ENCODE measurements at regions not wholly inside any gene's neighbourhood (a gene's known extent, or its start where the extent isn't known, plus 50 kb on each side); places are given as distances from the start of the nearest gene placed in this dataset.

DNA sequence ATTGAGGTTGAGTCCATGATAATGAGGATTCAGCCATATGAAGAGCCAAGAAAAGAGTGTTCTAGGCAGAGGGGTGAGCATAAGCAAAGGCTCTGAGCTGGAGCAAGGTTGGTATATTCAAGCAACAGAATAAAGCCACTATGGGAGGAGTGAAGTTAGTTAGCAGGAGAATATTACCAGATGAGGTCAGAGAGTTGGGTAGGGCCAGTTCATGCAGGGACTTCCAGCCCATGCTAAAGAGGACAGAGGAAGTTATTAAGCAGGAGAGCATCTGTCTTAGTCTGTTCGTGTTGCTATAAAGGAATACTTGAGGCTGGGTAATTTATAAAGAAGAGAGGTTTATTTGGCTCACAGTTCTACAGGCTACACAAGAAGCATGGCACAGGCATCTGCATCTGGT is 57.1 kb upstream of the ATG10 start:
- H3K27ac Mint-ChIP-seq: no peak overlapping the region
- H3K36me3 Mint-ChIP-seq: no peaks in the 10 kb centered on the region
- H3K4me3 Mint-ChIP-seq: no peak overlapping the region
- H3K9me3 Mint-ChIP-seq: no peaks in the 10 kb centered on the region
- H3K27me3 Mint-ChIP-seq: no peaks in the 10 kb centered on the region
- DNase-seq: no peak
- H3K4me1 Mint-ChIP-seq: peaks cover 4% of the 10 kb centered on the region

DNA sequence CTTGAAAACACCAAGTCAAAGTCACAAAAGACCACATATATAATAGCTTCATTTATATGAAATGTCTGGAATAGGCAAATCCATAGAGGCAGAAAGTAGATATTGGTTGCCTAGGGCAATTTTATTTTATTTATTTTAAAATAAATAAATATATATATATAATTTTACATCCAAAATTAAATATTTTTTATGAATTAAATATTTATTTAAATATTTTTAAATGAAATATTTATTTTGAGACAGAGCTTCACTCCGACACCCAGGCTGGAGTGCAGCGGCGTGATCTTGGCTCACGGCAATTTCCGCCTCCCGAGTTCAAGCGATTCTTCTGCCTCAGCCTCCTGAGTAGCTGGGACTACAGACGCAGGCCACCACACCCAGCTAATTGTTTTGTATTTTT is 58.9 kb upstream of the ATG10 start:
- no peak overlapping the region for H3K4me3 Mint-ChIP-seq
- no peaks in the 10 kb centered on the region for H3K36me3 Mint-ChIP-seq
- no peak for DNase-seq
- H3K27ac Mint-ChIP-seq: no peak overlapping the region
- no peaks in the 10 kb centered on the region for H3K27me3 Mint-ChIP-seq
- no peaks in the 10 kb centered on the region for H3K9me3 Mint-ChIP-seq
- peaks cover 5% of the 10 kb centered on the region for H3K4me1 Mint-ChIP-seq

DNA sequence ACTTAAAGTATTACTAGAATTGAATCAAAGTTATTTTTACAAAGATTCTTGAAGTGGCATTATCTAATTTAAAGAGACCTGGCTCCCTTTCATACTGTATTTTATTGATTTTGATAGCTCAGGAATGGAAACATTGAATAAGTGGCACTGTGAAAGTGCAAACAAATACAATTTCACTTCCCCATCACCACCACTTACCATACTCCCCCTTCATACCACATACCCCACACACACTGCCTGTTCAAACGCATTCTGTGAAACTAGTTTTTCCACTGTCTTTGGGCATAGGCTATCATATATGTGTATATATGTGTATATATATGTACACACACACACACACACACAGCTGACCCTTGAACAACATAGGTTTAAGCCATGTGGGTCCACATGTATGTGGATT is 62.1 kb upstream of the ATG10 start:
- Mint-ChIP-seq H3K4me3 (no peak overlapping the region), H3K27ac (no peak overlapping the region), H3K36me3 (no peaks in the 10 kb centered on the region), H3K4me1 (peaks cover 5% of the 10 kb centered on the region), H3K27me3 (no peaks in the 10 kb centered on the region), H3K9me3 (no peaks in the 10 kb centered on the region)
- DNase-seq: no peak

DNA sequence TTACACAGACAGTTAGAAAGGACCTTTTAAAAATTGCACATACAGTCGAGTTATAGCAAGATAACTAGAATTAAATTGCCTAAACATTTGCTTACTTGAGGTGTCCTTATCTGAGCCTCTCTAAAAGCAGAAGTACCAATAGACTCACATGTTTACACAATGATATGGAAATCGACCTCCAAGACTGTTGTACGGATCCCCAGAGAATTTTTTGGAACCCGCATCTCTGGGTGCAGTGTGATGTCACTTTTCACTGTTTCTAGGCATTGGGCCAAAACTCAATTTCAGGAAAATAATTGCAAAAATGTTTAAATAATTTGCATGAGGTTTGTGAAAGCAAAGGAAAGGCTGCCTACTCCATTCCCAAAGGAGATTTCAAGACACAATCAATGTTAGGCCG is 63.1 kb upstream of the ATG10 start:
- no peak overlapping the region for H3K27ac Mint-ChIP-seq
- H3K36me3 Mint-ChIP-seq: no peaks in the 10 kb centered on the region
- DNase-seq: no peak
- H3K4me1 Mint-ChIP-seq: peaks cover 5% of the 10 kb centered on the region
- no peak overlapping the region for H3K4me3 Mint-ChIP-seq
- no peaks in the 10 kb centered on the region for H3K9me3 Mint-ChIP-seq
- no peaks in the 10 kb centered on the region for H3K27me3 Mint-ChIP-seq

DNA sequence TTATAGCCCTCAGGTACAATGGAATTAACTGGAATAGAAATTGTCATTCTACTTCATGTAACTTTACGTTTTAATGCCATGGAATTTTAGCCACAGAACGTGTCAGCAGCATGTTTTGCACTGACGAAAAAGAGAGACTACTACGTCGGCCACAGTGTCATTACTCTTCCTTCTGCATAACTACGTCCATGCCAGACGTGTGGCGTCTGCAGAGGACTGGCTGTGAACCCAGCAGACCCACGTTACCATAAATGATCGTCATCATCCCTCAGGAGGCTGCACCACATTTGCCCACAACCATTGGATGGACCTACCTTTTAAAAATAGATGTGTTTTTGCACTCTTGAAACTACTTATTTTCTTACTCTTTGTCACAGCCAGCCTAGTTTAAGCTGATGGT is 63.8 kb upstream of the ATG10 start:
- DNase-seq: no peak
- Mint-ChIP-seq H3K36me3 (no peaks in the 10 kb centered on the region), H3K4me1 (peaks cover 5% of the 10 kb centered on the region), H3K9me3 (no peaks in the 10 kb centered on the region), H3K27ac (no peak overlapping the region), H3K27me3 (no peaks in the 10 kb centered on the region), H3K4me3 (no peak overlapping the region)

DNA sequence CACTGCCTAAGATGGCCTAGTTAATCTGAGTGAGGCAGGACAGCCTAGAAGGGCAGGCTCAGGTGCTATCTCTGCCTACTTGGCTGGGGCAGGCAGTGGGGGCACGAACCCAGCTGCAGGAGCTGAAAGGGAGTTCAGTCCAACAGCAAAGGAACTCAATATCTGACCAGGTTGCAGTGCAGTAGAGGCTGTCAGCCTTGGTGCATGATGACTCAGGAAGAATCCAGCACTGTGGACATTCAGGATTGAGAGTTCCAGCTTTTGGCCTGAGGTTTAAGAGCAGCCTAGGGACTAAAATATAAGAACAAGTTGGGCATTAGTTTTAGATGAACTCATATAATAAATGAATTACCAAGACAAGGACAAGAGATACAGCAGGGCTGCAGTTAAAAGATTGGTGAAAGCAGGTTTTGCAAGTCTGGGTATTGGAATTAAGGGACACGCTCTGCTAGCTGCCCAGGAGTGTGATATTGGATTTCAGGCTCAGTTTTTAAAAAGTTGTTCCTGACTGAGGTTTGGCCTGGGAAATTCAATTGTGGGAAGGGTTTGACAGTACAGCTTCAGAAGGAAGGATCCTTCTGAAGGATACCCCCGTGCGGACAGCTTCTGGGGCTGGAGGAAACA is 64.7 kb upstream of the ATG10 start:
- H3K36me3 Mint-ChIP-seq: no peaks in the 10 kb centered on the region
- no peaks in the 10 kb centered on the region for H3K27me3 Mint-ChIP-seq
- H3K9me3 Mint-ChIP-seq: no peaks in the 10 kb centered on the region
- no peak overlapping the region for H3K27ac Mint-ChIP-seq
- no peak for DNase-seq
- peaks cover 5% of the 10 kb centered on the region for H3K4me1 Mint-ChIP-seq
- H3K4me3 Mint-ChIP-seq: no peak overlapping the region

DNA sequence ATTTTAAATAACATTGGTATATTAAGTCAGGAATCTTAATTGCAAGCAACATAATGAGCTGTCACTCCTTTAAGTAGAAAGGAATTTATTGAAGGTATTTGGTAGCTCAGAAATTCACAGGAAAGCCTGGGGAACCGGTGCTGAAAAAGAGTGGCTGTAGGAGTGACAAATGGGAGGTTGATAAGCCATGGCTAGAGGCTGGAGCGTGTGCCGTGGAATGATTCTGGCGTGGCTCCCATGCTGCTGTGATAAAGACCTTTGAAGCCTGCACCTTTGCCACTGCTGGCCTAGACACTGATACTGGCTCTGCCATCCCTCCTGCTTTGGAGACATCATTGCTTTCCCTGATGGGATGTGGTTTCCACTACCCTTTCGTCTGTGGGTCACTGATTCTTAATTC is 65.7 kb upstream of the ATG10 start:
- Mint-ChIP-seq H3K4me3 (no peak overlapping the region), H3K9me3 (peaks cover 6% of the 10 kb centered on the region), H3K27me3 (no peaks in the 10 kb centered on the region), H3K36me3 (no peaks in the 10 kb centered on the region), H3K27ac (no peak overlapping the region), H3K4me1 (peaks cover 5% of the 10 kb centered on the region)
- no peak for DNase-seq

DNA sequence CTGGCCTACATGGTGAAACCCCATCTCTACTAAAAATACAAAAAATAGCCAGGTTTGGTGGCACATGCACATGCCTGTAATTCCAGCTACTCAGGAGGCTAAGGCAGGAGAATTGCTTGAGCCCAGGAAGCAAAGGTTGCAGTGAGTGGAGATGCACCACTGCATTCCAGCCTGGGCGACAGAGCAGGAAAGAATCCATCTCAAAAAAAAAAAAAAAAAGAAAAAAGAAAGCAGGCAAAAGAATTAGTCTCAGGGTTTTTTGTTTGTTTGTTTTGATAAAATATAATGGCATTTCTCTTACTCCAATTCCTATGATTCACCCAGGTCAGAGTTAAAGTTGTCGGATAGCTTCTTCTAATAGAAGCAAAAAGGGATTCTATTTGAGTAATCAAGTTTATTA is 67.0 kb upstream of the ATG10 start:
- Mint-ChIP-seq H3K4me1 (peaks cover 3% of the 10 kb centered on the region), H3K27ac (no peak overlapping the region), H3K27me3 (no peaks in the 10 kb centered on the region), H3K36me3 (peaks cover 1% of the 10 kb centered on the region), H3K4me3 (no peak overlapping the region), H3K9me3 (peaks cover 11% of the 10 kb centered on the region)
- DNase-seq: no peak

DNA sequence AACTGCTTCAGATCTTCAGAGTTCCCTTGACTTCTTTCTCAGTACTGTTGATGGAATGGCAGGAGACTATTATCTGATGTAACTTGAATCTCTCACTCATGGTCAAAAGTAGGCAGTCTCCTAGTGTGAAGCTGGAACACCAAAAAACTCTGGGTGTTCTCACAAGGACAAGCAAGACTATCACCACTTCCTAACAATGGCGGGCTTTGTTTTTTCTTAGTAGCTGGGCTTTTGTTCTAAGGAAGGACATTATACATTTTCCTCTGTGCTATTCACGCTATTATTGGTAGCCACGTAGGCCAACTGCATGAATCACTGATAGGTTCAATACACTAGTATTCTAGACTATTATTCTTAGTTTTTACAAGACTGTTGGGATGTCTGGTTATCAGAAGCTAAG is 67.7 kb upstream of the ATG10 start:
- H3K36me3 Mint-ChIP-seq: peaks cover 1% of the 10 kb centered on the region
- no peak for DNase-seq
- no peak overlapping the region for H3K27ac Mint-ChIP-seq
- H3K9me3 Mint-ChIP-seq: peaks cover 12% of the 10 kb centered on the region
- H3K4me1 Mint-ChIP-seq: no peaks in the 10 kb centered on the region
- no peaks in the 10 kb centered on the region for H3K27me3 Mint-ChIP-seq
- H3K4me3 Mint-ChIP-seq: no peak overlapping the region

DNA sequence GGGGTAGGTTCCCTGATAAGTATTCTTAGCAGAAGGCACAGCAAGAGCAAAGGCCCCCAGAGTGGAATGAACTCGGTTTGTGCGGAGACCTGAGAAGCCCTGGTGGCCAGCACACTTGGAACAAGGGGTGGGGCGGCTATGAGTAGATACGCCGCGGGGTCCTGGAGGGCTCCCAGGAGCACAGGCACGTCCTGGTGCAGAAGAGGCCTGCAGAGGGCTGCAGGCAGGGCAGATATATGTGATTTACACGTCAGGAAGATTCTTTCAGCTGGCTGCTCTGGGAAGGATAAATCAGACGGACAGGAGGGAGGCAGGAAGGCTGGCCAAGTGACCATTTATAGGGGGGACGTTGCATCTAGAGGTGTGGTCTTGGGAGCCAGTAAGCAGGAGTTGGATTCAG is 70.2 kb upstream of the ATG10 start:
- Mint-ChIP-seq H3K9me3 (peaks cover 12% of the 10 kb centered on the region), H3K4me3 (no peak overlapping the region), H3K27ac (no peak overlapping the region), H3K27me3 (no peaks in the 10 kb centered on the region), H3K36me3 (peaks cover 1% of the 10 kb centered on the region), H3K4me1 (no peaks in the 10 kb centered on the region)
- no peak for DNase-seq

DNA sequence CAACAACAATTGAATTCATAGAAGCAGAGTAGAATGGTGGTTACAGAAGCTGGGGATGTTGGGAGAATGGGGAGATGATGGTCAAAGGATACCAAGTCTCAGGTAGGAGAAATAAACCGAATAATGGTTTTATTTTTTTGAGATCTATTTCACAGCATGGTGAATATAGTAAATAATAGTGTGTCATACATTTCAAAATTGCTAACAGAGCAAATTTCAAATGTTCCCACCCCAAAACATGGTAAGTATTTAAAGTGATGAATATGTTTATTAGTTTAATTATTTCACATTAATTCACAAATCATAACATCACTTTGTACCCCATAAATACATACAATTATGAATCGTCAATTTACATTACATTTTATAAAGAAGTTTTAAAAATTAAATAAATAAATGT is 72.7 kb upstream of the ATG10 start:
- Mint-ChIP-seq H3K36me3 (peaks cover 1% of the 10 kb centered on the region), H3K9me3 (peaks cover 12% of the 10 kb centered on the region), H3K27ac (no peak overlapping the region), H3K4me1 (no peaks in the 10 kb centered on the region), H3K4me3 (no peak overlapping the region), H3K27me3 (no peaks in the 10 kb centered on the region)
- DNase-seq: no peak

DNA sequence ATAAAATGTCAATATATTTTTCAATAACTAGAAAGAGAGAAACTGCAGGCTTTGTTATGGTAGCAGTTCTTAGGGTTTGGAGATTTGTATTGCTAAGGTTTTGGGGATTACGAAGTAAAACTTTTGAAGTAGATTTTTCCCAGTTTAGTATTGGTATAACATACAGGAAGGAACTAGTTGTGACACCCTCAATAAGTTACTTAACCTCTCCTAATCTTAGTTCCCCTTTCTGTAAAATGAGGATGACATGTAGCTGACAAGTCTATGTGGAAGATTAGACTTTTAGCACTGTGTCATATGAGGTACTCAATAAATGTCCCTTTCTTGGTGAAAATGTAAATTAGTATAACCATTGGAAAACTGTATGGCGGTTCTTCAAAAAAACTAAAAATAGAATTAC is 73.4 kb upstream of the ATG10 start:
- Mint-ChIP-seq H3K4me3 (no peak overlapping the region), H3K36me3 (peaks cover 1% of the 10 kb centered on the region), H3K27ac (no peak overlapping the region), H3K4me1 (no peaks in the 10 kb centered on the region), H3K27me3 (no peaks in the 10 kb centered on the region), H3K9me3 (peaks cover 12% of the 10 kb centered on the region)
- DNase-seq: no peak

DNA sequence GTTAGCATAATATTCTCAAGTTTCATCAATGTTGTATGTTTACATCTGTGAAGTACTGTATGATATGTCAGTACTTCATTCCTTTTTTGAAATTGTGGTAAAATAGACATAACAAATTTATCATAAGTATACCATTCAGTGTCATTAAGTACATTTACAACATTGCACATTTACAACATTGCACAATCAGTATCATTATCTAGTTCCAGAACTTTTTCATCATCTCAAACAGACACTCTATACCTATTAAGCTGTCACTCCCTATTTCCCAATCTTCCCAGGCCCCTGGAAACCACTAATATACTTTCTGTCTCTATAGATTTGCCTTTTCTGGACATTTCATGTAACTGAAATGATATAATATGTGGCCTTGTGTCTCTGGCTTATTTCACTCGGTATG is 75.1 kb upstream of the ATG10 start:
- H3K9me3 Mint-ChIP-seq: peaks cover 11% of the 10 kb centered on the region
- no peak overlapping the region for H3K27ac Mint-ChIP-seq
- no peak overlapping the region for H3K4me3 Mint-ChIP-seq
- no peak for DNase-seq
- H3K4me1 Mint-ChIP-seq: no peaks in the 10 kb centered on the region
- no peaks in the 10 kb centered on the region for H3K27me3 Mint-ChIP-seq
- H3K36me3 Mint-ChIP-seq: peaks cover 1% of the 10 kb centered on the region

DNA sequence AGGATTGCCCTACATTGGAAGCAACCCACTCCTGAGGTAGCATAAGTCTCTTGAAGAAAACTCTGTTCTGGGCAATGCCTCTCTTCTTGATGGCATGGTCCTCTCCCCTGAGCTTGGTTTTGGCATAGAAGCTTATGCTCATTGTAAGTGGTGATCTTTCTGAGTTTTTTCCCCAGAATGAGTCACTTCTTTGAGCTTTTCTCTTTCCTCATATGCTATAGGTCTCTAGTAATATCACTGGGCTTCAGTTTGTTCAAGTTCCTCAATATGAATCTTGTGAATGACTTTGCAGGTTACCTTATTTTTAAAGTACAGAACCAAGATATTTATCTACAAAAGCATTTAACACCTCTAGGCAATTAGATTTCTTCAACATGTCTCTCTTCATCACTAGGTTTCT is 76.5 kb upstream of the ATG10 start:
- Mint-ChIP-seq H3K9me3 (peaks cover 7% of the 10 kb centered on the region), H3K27ac (no peak overlapping the region), H3K4me1 (no peaks in the 10 kb centered on the region), H3K27me3 (no peaks in the 10 kb centered on the region), H3K36me3 (peaks cover 3% of the 10 kb centered on the region), H3K4me3 (no peak overlapping the region)
- no peak for DNase-seq

DNA sequence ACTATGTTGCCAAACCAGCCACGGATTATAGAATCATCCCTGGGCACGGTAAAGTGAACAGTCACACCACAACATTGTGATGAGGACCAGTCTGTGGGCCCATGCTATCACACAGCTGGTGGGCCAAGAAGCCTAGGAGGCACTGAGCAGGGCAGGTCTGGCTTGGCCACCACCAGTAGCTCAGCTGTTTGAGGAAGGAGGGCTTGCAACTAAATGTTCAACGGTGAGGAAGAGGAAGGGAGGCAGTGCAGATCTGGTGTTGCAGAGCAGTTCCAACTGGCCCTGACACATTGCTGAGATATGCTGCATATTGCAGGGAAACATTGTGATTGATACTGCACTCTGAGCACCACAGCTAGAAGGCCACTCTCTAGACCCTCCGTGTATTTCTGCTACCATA is 77.9 kb upstream of the ATG10 start:
- H3K4me3 Mint-ChIP-seq: no peak overlapping the region
- H3K4me1 Mint-ChIP-seq: no peaks in the 10 kb centered on the region
- H3K36me3 Mint-ChIP-seq: peaks cover 2% of the 10 kb centered on the region
- H3K9me3 Mint-ChIP-seq: peaks cover 5% of the 10 kb centered on the region
- DNase-seq: no peak
- no peak overlapping the region for H3K27ac Mint-ChIP-seq
- no peaks in the 10 kb centered on the region for H3K27me3 Mint-ChIP-seq

DNA sequence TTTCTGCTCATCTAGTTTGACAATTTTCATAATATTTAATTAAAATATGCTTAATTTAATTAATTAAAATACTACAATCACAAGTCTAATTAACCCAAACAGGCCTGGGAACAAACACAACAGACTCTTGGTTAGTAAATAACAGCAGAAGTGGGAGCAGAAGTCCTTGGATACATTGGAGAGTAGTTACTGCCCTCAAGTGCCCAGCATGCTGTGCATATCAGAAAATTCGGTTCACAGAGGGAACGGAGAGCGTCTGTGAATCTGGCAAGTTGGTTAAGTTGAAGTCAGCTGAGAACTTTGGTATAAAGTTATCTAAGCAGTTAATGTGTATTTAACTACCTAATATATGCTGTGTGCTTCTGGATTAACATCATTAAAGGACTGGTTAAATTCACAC is 87.0 kb upstream of the ATG10 start:
- H3K4me3 Mint-ChIP-seq: no peak overlapping the region
- no peaks in the 10 kb centered on the region for H3K27me3 Mint-ChIP-seq
- H3K9me3 Mint-ChIP-seq: peaks cover 1% of the 10 kb centered on the region
- H3K4me1 Mint-ChIP-seq: no peaks in the 10 kb centered on the region
- no peak for DNase-seq
- no peak overlapping the region for H3K27ac Mint-ChIP-seq
- no peaks in the 10 kb centered on the region for H3K36me3 Mint-ChIP-seq

DNA sequence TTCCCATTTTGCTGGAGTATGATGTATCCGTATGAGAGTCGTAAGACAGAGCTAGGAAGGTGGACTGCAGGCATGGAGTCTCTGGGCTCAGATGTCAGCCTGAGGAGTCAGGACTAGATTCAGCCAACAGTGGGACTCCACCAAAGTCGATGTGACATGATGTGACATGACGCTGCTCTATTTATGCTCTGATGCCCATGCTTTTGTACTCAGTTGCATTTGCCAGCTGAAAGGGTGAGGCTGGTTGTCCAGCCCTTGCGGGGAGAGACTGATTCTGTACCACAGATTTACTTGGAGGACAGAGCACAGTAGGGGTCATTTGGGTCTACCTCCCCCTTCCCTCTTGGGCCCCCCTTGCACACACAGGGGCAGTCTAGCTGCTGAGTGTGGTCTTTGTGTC is 88.5 kb upstream of the ATG10 start:
- H3K27ac Mint-ChIP-seq: no peak overlapping the region
- no peaks in the 10 kb centered on the region for H3K4me1 Mint-ChIP-seq
- no peaks in the 10 kb centered on the region for H3K27me3 Mint-ChIP-seq
- DNase-seq: no peak
- no peak overlapping the region for H3K4me3 Mint-ChIP-seq
- no peaks in the 10 kb centered on the region for H3K9me3 Mint-ChIP-seq
- no peaks in the 10 kb centered on the region for H3K36me3 Mint-ChIP-seq

Measured in activated naive CD8-positive, alpha-beta T cell treated with anti-CD3 and anti-CD28 coated beads for 36 hours (primary cell).